NB4 (cell line): ENCODE measurements at regions not wholly inside any gene's neighbourhood (a gene's known extent, or its start where the extent isn't known, plus 50 kb on each side); places are given as distances from the start of the nearest gene placed in this dataset.

Experiments used
- POLR2A ChIP-seq: IDR thresholded peaks from 2 replicates; pipeline ENCODE4 v1.6.1; 2011; ENCODE audit warnings: mild to moderate bottlenecking; ENCODE audit not compliant: insufficient read length; ENCODE audit errors: extremely low read depth
- TF ChIP-seq, protein P1 (sequence below): IDR thresholded peaks from one replicate; pipeline ENCODE4 v1.5.1; 2012; ENCODE audit warnings: low read depth, low read length

GRCh38 chr2:236848501-236848900 is 237.2 kb upstream of the COPS8 start:
- TF ChIP-seq, protein P1, sequence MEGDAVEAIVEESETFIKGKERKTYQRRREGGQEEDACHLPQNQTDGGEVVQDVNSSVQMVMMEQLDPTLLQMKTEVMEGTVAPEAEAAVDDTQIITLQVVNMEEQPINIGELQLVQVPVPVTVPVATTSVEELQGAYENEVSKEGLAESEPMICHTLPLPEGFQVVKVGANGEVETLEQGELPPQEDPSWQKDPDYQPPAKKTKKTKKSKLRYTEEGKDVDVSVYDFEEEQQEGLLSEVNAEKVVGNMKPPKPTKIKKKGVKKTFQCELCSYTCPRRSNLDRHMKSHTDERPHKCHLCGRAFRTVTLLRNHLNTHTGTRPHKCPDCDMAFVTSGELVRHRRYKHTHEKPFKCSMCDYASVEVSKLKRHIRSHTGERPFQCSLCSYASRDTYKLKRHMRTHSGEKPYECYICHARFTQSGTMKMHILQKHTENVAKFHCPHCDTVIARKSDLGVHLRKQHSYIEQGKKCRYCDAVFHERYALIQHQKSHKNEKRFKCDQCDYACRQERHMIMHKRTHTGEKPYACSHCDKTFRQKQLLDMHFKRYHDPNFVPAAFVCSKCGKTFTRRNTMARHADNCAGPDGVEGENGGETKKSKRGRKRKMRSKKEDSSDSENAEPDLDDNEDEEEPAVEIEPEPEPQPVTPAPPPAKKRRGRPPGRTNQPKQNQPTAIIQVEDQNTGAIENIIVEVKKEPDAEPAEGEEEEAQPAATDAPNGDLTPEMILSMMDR: no peak
- TF ChIP-seq POLR2A: no peak
